ENCODE measurements at regions not wholly inside any gene's neighbourhood (a gene's known extent, or its start where the extent isn't known, plus 50 kb on each side); places are given as distances from the start of the nearest gene placed in this dataset.

- ChIA-PET POLR2A (no interaction called here), CTCF (no interaction called here)
- Histone ChIP-seq H3K4me1 (ENCODE audit: insufficient read depth, low read length) (no peaks in the 10 kb centered on the region), H3K9me3 (ENCODE audit: control insufficient read depth in 1 of 2, insufficient read depth in 1 of 2, low read length in 2 of 2) (peaks cover 0 to 5% of the 10 kb centered on the region in 2 experiments), H3K27me3 (ENCODE audit: control insufficient read depth in 1 of 2, insufficient read depth in 2 of 2, low read length in 2 of 2) (no peaks in the 10 kb centered on the region), H3K27ac (ENCODE audit: low read depth in 1 of 2, low read length in 2 of 2) (no peak overlapping the region), H3K4me3 (ENCODE audit: low read length) (no peak overlapping the region), H3K36me3 (ENCODE audit: insufficient read depth, low read length) (no peaks in the 10 kb centered on the region)
- DNase-seq (no peak), ATAC-seq (ENCODE audit: poor library complexity) (no peak)
- H3K27me3 Mint-ChIP-seq, result no peaks in the 10 kb centered on the region
- intact Hi-C loops (cut with DNase I, micrococcal nuclease), result no loop called here
- H3K9me3 Mint-ChIP-seq, result no peaks in the 10 kb centered on the region
- H3K4me3 Mint-ChIP-seq, result no peak overlapping the region
- H3K27ac Mint-ChIP-seq, result no peak overlapping the region
- H3K36me3 Mint-ChIP-seq (ENCODE audit: low read depth), result no peaks in the 10 kb centered on the region
- no peaks in the 10 kb centered on the region for H3K4me1 Mint-ChIP-seq (ENCODE audit: low read depth)
- TF ChIP-seq, protein P1, sequence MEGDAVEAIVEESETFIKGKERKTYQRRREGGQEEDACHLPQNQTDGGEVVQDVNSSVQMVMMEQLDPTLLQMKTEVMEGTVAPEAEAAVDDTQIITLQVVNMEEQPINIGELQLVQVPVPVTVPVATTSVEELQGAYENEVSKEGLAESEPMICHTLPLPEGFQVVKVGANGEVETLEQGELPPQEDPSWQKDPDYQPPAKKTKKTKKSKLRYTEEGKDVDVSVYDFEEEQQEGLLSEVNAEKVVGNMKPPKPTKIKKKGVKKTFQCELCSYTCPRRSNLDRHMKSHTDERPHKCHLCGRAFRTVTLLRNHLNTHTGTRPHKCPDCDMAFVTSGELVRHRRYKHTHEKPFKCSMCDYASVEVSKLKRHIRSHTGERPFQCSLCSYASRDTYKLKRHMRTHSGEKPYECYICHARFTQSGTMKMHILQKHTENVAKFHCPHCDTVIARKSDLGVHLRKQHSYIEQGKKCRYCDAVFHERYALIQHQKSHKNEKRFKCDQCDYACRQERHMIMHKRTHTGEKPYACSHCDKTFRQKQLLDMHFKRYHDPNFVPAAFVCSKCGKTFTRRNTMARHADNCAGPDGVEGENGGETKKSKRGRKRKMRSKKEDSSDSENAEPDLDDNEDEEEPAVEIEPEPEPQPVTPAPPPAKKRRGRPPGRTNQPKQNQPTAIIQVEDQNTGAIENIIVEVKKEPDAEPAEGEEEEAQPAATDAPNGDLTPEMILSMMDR (IDR thresholded peaks at IDR 0.05), result no peak
Observed at GRCh38 chr13:80224468-80224867, 116.5 kb downstream of the SPRY2 start.

- Histone ChIP-seq H3K27me3 (ENCODE audit: control insufficient read depth in 1 of 2, insufficient read depth in 2 of 2, low read length in 2 of 2) (no peaks in the 10 kb centered on the region), H3K27ac (ENCODE audit: low read depth in 1 of 2, low read length in 2 of 2) (no peak overlapping the region), H3K36me3 (ENCODE audit: insufficient read depth, low read length) (no peaks in the 10 kb centered on the region), H3K4me1 (ENCODE audit: insufficient read depth, low read length) (no peaks in the 10 kb centered on the region), H3K4me3 (ENCODE audit: low read length) (no peak overlapping the region), H3K9me3 (ENCODE audit: control insufficient read depth in 1 of 2, insufficient read depth in 1 of 2, low read length in 2 of 2) (no peaks in the 10 kb centered on the region)
- H3K27me3 Mint-ChIP-seq, result no peaks in the 10 kb centered on the region
- DNase-seq (no peak), ATAC-seq (ENCODE audit: poor library complexity) (no peak)
- TF ChIP-seq, protein P1 (IDR thresholded peaks at IDR 0.05), result no peak
- CTCF ChIA-PET, result no interaction called here
- H3K27ac Mint-ChIP-seq, result no peak overlapping the region
- intact Hi-C loops (cut with DNase I, micrococcal nuclease), result no loop called here
- POLR2A ChIA-PET, result no interaction called here
- no peaks in the 10 kb centered on the region for H3K9me3 Mint-ChIP-seq
- no peaks in the 10 kb centered on the region for H3K4me1 Mint-ChIP-seq (ENCODE audit: low read depth)
- H3K4me3 Mint-ChIP-seq, result no peak overlapping the region
- H3K36me3 Mint-ChIP-seq (ENCODE audit: low read depth), result no peaks in the 10 kb centered on the region
Observed at GRCh38 chr13:80217614-80218456, 123.1 kb downstream of the SPRY2 start.

DNA sequence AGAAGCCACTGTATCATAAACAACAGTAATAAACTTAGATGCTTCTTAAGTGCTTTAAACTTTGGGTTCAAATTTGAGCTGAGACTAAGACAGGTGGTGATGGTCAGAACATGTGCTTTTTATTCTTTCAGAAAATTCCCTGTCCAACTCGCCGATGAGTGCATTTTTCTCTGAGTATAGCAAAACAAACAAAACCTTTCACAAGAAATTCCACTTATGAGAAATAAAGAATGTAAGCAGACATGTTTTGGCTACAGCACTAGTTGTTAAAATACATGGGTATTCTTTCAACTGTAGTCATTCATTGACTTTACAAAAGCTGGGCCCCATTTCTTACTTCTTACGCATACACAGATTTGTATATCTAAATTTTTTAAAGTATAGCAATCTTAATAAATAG, 125.6 kb downstream of the SPRY2 start:
- Histone ChIP-seq H3K4me1 (ENCODE audit: insufficient read depth, low read length) (no peaks in the 10 kb centered on the region), H3K27me3 (ENCODE audit: control insufficient read depth in 1 of 2, insufficient read depth in 2 of 2, low read length in 2 of 2) (no peaks in the 10 kb centered on the region), H3K4me3 (ENCODE audit: low read length) (no peak overlapping the region), H3K27ac (ENCODE audit: low read depth in 1 of 2, low read length in 2 of 2) (no peak overlapping the region), H3K36me3 (ENCODE audit: insufficient read depth, low read length) (no peaks in the 10 kb centered on the region), H3K9me3 (ENCODE audit: control insufficient read depth in 1 of 2, insufficient read depth in 1 of 2, low read length in 2 of 2) (no peaks in the 10 kb centered on the region)
- DNase-seq (no peak), ATAC-seq (ENCODE audit: poor library complexity) (no peak)
- H3K4me3 Mint-ChIP-seq, result no peak overlapping the region
- intact Hi-C loops (cut with DNase I, micrococcal nuclease), result no loop called here
- no peaks in the 10 kb centered on the region for H3K9me3 Mint-ChIP-seq
- ChIA-PET CTCF (no interaction called here), POLR2A (no interaction called here)
- no peaks in the 10 kb centered on the region for H3K27me3 Mint-ChIP-seq
- no peaks in the 10 kb centered on the region for H3K36me3 Mint-ChIP-seq (ENCODE audit: low read depth)
- no peak overlapping the region for H3K27ac Mint-ChIP-seq
- no peaks in the 10 kb centered on the region for H3K4me1 Mint-ChIP-seq (ENCODE audit: low read depth)
- TF ChIP-seq, protein P1 (IDR thresholded peaks at IDR 0.05), result no peak

Measured in CD4-positive, alpha-beta T cell (primary cell).